NCI-H146 treated with DMSO at 0.1 percent for 48 hours (cell line): ENCODE measurements at regions not wholly inside any gene's neighbourhood (a gene's known extent, or its start where the extent isn't known, plus 50 kb on each side); places are given as distances from the start of the nearest gene placed in this dataset.
"Not testable (repeated sequence)": the region's sequence is repeated elsewhere in the genome, so short reads cannot be mapped to it uniquely, and the experiment has no call there.

Experiments used
- DNase-seq: peaks from one replicate; lab custom pipeline; 2025; ENCODE audit not compliant: unreplicated experiment; lab: John Stamatoyannopoulos, UW

DNA sequence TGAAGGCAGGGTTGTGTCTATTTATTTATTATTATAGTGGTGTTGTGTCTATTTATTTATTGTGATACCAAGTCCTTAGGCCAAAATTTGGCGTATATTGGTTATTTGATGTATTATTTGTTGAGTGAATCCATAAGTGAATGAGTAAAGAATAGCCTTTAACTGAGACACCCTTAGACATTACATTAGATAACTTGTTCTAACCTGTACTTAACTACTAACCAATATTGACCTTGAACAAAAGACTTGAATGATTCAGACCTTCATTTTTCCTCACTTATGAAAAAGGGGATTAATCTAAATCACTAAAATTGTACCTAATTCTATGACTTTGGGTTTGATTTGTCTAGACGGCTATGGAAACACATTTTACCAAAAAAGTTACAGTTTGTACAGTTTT lies 370.5 kb downstream of the JRKL start:
- DNase-seq: no peak

DNA sequence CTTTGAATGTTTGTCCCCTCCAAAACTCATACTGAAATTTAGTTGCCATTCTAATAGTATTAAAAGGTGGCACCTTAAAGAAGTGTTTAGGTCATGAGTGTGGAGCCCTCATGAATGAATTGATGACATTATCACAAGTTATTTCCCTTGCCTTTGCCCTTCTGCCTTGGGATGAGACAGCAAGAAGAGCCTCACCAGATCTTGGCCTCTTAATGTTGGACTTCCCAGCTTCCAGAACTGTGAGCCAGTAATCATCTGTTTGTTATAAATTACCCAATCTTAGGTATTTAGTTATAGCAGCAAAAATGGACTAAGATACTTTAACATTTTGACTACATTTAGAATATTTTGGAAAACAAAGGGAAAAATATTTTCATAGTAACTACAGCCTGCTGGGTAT lies 371.0 kb downstream of the JRKL start:
- DNase-seq: no peak

DNA sequence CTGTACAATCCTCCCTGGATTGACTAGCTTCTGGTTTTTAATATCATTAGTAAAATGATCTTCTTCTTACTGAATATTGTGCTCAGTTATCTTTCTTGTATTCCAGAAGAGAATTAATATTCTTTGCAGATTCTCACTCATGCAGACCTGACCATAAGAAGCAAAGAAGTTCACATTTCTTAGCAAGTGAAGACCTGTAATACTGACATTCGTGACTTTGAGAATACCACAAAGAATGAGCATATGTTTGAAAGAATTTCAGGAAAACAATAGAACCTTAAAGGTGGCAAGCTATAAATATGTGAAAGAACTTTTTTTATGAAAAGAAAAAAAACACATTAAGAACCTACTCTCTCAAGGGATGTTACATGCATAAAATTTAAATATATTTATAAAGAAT lies 371.6 kb downstream of the JRKL start:
- no peak for DNase-seq

GRCh38 chr11:96763244-96763643 lies 373.4 kb downstream of the JRKL start:
- no peak for DNase-seq

- DNase-seq: no peak
These were observed 388.5 kb downstream of the JRKL start for GRCh38 chr11:96778272-96778671.

- DNase-seq: no peak
These were observed 389.2 kb downstream of the JRKL start for GRCh38 chr11:96779030-96779429.

DNA sequence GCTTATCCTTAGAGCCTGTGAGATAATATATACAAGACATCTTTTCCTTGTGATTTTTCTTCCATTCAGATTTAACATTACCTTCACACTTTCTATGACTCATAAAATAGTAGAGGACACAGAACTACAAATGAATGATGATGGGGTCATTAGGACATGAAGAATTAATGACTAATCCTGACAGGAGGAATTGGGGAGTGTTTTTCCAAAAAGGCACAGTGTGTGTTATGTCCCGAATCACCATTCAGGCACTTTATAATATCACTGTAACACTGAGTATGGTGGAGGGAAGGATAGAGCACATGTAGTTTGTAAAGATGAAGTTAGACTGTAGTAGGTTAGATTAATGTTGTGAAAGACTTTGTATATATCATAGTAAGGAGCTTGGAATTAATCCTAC lies 391.3 kb downstream of the JRKL start:
- DNase-seq: no peak

DNA sequence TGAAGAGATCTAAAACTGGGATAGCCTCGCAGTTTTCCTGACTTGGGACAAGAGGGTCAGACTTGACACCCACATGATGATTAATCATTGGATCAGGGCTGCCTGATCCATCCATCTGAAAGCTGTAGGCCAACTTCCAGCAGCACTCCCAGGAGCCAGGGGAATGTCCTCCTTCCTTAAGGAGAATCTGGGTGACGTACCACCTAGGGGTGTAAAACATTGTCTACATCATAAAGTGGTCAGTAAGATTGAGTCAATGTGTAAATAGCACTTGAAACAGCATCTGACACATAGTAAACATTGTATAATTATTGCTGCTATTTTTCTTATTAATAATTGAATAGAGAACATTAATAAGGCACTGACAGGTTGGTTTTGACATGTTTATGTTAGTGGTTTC lies 392.8 kb downstream of the JRKL start:
- DNase-seq: no peak

DNA sequence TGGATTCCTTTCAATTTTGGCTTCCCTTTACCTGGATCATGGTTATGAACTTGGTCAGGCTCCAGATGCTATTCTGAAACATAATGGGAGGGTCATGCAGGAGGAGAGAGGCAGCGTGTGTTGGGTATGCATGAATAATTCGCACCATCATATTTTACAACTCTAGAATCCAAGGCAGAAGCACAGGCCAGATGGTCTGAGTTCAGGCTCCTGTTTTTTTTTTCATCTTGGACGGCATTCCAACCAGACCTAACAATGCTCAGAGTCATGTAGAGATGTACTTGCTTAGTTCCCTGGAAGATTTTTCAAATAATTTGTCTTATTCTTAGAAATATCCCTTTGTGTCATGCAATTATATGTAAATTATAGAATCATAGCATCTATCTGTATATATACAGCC lies 393.5 kb downstream of the JRKL start:
- DNase-seq: no peak

- no peak for DNase-seq
These were observed 395.3 kb downstream of the JRKL start for GRCh38 chr11:96785073-96785472.

GRCh38 chr11:96794152-96794551 lies 404.3 kb downstream of the JRKL start:
- no peak for DNase-seq

- no peak for DNase-seq
These were observed 408.6 kb downstream of the JRKL start for GRCh38 chr11:96798445-96798844.

DNA sequence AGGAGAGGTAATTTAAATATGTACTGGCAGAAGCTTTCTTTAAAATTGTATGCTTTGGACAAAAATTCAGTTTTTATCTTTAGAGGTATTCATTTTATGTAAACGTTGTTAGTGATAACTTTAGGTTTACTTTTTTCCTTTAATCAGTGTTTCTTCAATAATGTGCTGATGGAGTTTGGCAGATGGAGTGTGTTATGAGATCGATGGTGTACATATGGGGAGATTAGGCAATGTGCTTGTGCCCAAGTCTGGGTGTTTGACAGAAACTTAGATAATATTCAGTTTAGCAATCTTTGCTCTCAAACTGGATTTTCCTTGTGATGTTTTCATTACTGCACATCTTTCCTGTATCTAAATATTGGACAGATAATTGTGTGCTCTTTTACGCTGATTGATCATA lies 425.4 kb downstream of the JRKL start:
- DNase-seq: no peak

- no peak for DNase-seq
These were observed 427.9 kb downstream of the JRKL start for GRCh38 chr11:96817482-96818399.

- DNase-seq: no peak
These were observed 437.4 kb downstream of the JRKL start for GRCh38 chr11:96827164-96827563.

- no peak for DNase-seq
These were observed 452.0 kb downstream of the JRKL start for GRCh38 chr11:96841792-96842191.

GRCh38 chr11:96842731-96843130 lies 452.9 kb downstream of the JRKL start:
- no peak for DNase-seq

DNA sequence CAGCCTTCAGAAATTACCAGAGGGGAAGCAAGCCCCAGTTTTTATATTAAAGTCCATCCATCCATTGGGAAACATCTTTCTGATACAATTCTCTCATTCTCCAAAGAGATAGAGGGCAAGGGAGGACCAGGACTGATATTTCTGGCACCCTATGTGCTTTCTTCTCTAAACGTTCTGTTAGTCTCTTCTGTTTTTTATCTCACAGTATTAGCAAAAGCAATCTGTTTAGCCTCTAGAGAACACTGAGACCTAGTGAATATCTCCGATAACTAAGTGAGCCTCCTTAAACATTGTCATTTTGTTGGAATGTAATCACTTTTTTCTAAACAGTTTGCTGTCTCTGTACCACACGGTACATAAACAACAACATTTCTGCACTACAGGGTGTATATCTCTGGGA lies 464.6 kb downstream of the JRKL start:
- no peak for DNase-seq

DNA sequence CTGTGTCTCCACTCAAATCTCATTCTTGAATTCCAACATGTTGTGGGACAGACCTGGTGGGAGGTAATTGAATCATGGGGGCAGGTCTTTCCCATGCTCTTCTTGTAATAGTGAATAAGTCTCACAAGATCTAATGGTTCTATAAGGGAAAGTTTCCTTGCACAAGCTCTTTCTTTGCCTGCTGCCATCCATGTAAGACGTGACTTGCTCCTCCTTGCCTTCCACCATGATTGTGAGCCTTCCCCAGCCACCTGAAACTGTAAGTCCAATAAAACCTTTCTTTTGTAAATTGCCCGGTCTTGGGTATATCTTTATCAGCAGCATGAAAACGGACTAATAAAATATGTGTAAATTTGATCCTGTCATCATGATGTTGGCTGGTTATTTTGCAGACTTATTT lies 471.9 kb downstream of the JRKL start:
- not testable (repeated sequence) for DNase-seq

DNA sequence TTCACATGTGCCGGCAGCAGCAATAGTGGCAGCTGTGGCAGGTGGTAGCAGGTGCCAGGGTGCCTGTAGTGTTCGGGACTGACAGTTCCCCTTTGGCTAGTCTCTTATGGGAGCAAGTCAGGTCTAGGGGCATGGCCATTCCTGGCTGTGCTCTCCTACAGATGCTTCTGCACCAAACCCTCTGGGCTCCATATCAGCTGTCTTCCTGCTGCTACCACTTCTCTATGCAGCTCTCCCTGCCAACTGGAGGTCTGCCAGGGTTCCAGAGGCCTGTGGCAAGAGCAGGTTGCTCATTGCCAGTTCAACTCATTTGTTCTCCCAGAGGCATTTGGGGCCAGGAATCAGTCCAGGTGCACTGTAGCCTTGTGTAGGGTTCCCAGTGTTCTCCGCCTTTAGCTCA lies 473.7 kb downstream of the JRKL start:
- DNase-seq: no peak

DNA sequence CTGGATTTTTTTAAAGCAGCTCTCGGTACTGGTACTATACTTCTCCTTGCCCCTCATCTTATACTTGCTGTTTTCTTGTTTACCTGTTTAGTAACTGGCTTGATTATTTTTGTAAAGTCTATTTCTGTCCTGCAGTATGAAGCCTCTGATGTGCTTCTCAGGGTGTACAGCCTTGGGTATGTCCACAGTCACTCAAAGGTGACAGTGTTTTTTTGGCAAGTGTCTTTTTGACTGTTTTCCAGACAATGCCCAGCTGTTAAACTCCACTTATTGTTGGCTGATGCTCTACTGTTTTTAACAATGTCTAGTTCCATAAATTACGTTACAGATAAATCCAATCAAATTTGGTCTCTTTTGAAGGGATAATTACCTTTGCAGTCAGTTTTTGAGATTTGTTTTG lies 475.2 kb downstream of the JRKL start:
- no peak for DNase-seq

DNA sequence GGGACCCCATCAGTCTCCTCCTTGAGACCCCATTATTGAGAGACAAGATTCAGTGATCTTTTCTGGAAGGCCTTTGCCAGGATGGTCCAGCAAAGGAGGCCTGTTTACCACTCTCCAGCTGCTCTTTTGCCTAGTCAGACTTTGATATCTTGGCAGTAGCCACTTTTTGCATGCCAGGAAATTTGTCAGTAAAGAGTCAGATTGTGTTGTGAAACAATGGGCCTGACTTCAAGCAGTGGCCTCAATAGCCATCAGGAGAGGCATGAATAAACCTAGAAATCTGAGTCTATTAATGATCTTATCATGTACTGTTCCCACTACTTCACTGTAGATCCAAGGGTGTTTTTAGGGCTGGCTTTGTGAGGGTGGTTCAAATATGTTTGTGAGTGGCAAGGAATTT lies 479.4 kb downstream of the JRKL start:
- DNase-seq: no peak

GRCh38 chr11:96875712-96876111 lies 485.9 kb downstream of the JRKL start:
- no peak for DNase-seq
